Upper lobe of right lung (tissue), 1 donor: ENCODE measurements at regions not wholly inside any gene's neighbourhood (a gene's known extent, or its start where the extent isn't known, plus 50 kb on each side); places are given as distances from the start of the nearest gene placed in this dataset.

Source experiments
- ATAC-seq: fragments of 200-7000 bp; cut with Tn5 transposase; one replicate; pipeline ENCODE4 v1.9.1; 2020; ENCODE audit warnings: mild to moderate bottlenecking, moderate library complexity
- DNase-seq: peaks from one replicate; pipeline ENCODE4 v3.0.0-alpha.2; 2020
- H3K27ac ChIP-seq: fragments of 200-600 bp; one replicate; pipeline ENCODE4 v1.8.0; 2022
- H3K27me3 ChIP-seq: fragments of 200-600 bp; one replicate; pipeline ENCODE4 v1.8.0; 2022; ENCODE audit warnings: mild to moderate bottlenecking
- H3K36me3 ChIP-seq: fragments of 200-600 bp; one replicate; pipeline ENCODE4 v1.8.0; 2022
- H3K4me1 ChIP-seq: fragments of 200-600 bp; one replicate; pipeline ENCODE4 v1.8.0; 2022
- H3K4me3 ChIP-seq: fragments of 200-600 bp; one replicate; pipeline ENCODE4 v1.8.0; 2022; ENCODE audit warnings: mild to moderate bottlenecking
- H3K9me3 ChIP-seq: fragments of 200-600 bp; one replicate; pipeline ENCODE4 v1.8.0; 2022
- CTCF ChIP-seq: fragments of 200-600 bp; IDR thresholded peaks from one replicate; pipeline ENCODE4 v1.8.0; 2022; ENCODE audit warnings: antibody characterized with exemption
- intact Hi-C: fragments of 100-400 bp; cut with DNase I; formaldehyde crosslinking; loops from one replicate; pipeline ENCODE4 v1.11.0; 2022
- donor health status: DM: no; HTN: yes; CAD: no; lungs with severe emphysema.

DNA sequence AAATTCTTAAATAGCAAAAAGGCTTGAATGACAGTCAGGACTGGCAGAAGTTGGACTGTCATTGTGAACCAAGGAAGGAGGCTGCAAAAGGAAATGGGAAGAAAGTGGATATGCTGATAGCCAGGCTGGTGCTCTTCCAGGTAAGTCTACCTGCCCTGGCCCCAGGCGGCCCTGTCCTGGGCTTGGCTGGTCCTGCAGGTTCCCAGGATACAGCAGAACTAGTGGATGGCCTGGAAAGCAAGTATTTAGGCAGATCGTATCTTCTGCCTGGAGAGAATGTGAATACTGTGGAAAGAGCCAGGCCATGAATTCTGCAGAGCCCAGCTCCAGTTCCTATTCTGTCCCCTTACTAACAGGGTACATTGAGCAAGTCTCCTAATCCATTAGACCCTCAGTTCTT, 149.3 kb downstream of the SEC61B start:
- Histone ChIP-seq H3K36me3 (no peaks in the 10 kb centered on the region), H3K4me3 (no peak overlapping the region), H3K27ac (no peak overlapping the region), H3K9me3 (no peaks in the 10 kb centered on the region), H3K27me3 (no peaks in the 10 kb centered on the region), H3K4me1 (peaks cover 15% of the 10 kb centered on the region)
- no peak for DNase-seq
- no peak for TF ChIP-seq CTCF
- intact Hi-C loops: no loop called here
- ATAC-seq: no peak

DNA sequence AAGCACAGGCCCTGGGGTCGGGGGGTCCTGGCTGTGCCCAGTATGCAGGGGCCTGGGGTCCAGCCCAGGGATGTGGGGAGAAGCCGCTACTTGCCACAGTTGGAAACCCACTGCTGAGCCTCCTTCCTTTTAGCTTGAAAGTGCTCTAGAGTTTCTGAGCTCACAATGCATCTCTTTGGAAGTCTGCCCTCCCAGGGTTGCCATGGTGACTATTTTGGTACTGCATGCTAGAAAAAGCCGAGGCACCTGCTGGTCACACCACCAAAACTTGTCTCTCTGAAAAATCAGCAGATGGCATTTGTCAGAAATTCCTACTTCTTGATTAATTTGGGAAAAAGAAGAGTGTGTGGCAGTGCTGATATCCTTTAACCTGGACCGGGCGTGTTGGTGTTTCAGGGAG, 151.8 kb downstream of the SEC61B start:
- H3K36me3 ChIP-seq: no peaks in the 10 kb centered on the region
- no peaks in the 10 kb centered on the region for H3K27me3 ChIP-seq
- H3K9me3 ChIP-seq: no peaks in the 10 kb centered on the region
- no peak for TF ChIP-seq CTCF
- intact Hi-C loops: no loop called here
- DNase-seq (no peak), ATAC-seq (no peak)
- H3K4me3 ChIP-seq: no peak overlapping the region
- peaks cover 5% of the 10 kb centered on the region for H3K4me1 ChIP-seq
- H3K27ac ChIP-seq: no peak overlapping the region

DNA sequence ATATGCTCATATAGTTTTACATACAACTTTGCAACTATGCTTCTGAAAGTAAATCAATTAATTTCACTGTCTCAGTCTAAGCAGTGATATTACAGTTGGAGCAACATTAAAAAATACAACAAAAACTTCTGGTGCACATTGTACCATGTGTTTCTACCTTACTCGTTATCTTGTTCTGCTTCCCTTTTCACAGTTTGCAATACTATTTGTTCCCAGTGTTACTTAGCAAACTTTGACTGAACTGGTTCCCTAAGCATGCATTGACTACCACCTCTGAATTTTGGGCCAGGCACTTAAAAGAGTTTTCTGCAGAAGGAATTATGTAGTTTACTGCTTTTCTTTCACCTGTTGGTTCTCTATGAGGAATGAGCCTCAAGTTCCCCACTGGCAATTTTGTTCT, 152.7 kb downstream of the SEC61B start:
- peak; percentile 26 for ATAC-seq
- no peaks in the 10 kb centered on the region for H3K4me1 ChIP-seq
- no peak for TF ChIP-seq CTCF
- intact Hi-C loops: no loop called here
- no peaks in the 10 kb centered on the region for H3K27me3 ChIP-seq
- no peaks in the 10 kb centered on the region for H3K36me3 ChIP-seq
- no peaks in the 10 kb centered on the region for H3K9me3 ChIP-seq
- no peak for DNase-seq
- no peak overlapping the region for H3K27ac ChIP-seq
- H3K4me3 ChIP-seq: no peak overlapping the region

DNA sequence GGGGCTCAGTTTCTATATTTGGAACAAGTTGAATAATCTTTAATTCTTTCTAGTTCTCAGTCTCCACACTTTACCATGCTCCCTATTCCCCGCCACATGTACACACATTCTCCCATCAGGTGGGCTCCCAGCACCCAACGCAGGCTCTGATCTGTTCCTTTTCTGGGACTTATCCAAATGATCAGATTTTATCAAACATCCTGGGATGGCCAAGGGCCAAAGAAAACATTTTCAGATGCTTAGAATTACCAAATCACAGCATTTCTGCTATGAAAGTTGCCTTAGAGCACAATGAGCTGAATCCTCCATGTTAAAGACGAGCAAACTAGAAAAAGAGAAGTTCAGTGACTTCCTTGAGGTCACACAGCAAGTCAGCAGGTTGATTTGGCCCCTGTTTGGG, 153.4 kb downstream of the SEC61B start:
- ATAC-seq: no peak
- TF ChIP-seq CTCF: no peak
- H3K4me1 ChIP-seq: no peaks in the 10 kb centered on the region
- intact Hi-C loops: no loop called here
- H3K27ac ChIP-seq: no peak overlapping the region
- H3K36me3 ChIP-seq: no peaks in the 10 kb centered on the region
- no peaks in the 10 kb centered on the region for H3K27me3 ChIP-seq
- no peaks in the 10 kb centered on the region for H3K9me3 ChIP-seq
- H3K4me3 ChIP-seq: no peak overlapping the region
- DNase-seq: no peak

DNA sequence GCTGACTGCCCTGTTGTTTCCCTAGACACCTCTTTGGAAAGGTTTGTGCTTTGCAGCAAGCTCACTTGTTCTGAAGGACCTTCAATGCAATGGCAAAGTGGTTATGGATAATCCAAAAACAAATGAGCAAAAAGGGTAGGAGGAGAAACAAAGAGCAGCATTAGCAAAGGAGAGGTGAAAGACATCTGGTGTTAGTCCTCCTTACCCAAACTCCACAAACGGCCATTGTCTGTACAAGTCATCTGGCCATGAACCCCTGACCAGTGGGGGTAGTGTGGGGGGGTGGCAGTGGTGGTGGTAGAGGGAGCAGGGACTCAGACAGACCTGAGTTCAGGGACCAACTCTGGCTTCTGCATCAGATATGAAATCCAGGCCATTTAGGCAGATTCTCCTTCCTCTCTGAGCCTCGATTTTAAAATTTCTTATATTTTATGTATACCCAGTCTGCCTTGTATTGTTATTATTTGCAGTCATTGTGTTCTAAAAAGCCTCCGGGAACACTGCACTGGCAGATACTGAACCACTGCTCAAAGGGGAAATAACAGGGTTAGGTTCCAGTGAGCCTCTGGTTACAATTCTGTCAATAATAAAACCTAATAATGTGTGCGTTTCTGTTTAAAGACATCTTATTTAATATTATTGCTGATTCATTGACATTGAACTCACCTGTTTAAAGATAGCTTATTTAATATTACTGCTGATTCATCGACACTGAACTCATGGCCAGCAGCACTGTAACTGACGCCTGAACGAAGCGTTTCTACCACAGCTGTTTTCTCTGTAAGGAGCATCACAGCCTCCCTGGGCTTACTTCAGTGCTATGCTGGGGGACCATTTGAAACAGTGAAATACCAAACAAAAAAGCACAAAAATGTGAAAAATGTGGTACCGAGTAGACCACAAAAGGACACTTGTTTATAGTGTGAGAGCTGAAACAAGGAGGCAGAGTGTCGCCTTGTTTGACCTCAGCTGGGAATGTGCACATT, 156.0 kb downstream of the SEC61B start:
- no peak for TF ChIP-seq CTCF
- Histone ChIP-seq H3K27ac (no peak overlapping the region), H3K4me1 (no peaks in the 10 kb centered on the region), H3K27me3 (no peaks in the 10 kb centered on the region), H3K36me3 (no peaks in the 10 kb centered on the region), H3K9me3 (no peaks in the 10 kb centered on the region), H3K4me3 (no peak overlapping the region)
- DNase-seq: no peak
- ATAC-seq: no peak
- intact Hi-C loops: no loop called here
